K562 (cell line): ENCODE measurements at regions not wholly inside any gene's neighbourhood (a gene's known extent, or its start where the extent isn't known, plus 50 kb on each side); places are given as distances from the start of the nearest gene placed in this dataset.

Experiments used
- ATAC-seq: fragments of 200-7000 bp; cut with Tn5 transposase; 3 replicates; pipeline ENCODE4 v1.9.1; 2020; ENCODE audit warnings: moderate library complexity
- BruUV-seq: library from RNA; stranded (reverse); fragments of 400-500 nt; replicated peaks from 2 replicates; lab custom pipeline; 2021; lab: Mats Ljungman, UMichigan
- CTCF ChIA-PET: fragments of 300-600 bp; formaldehyde crosslinking; extraction: SDS; loops from one replicate; lab custom pipeline; 2021; ENCODE audit warnings: low intra/inter-chr PET ratio; lab: Yijun Ruan, JAX
- POLR2A ChIA-PET: fragments of 300-600, 350-650 bp; sonication (Branson Sonifier 250); formaldehyde crosslinking; extraction: SDS; loops from one replicate; lab custom pipeline; 2021; ENCODE audit warnings: antibody characterized with exemption, inconsistent platforms; lab: Yijun Ruan, JAX
- DNase-seq, 4 experiments: peaks; one replicate each; pipeline versions ENCODE4 v3.0.0 to v3.0.0-alpha.2; 2011 to 2018; ENCODE audit warnings: low spot score in 3 of 4, mixed read lengths in 3 of 4; ENCODE audit errors: extremely low read depth in 1 of 4
- FAIRE-seq: peaks from 2 replicates; lab custom pipeline; 2011; peaks lifted over from hg19 to GRCh38; lab: Jason Lieb, UNC
- H2AFZ ChIP-seq: 2 replicates; pipeline ENCODE4 v1.6.0; 2011; ENCODE audit warnings: low read depth, low read length, control low read depth, inconsistent platforms
- H3K27ac ChIP-seq: fragments of 200-600 bp; 3 replicates; pipeline ENCODE4 v1.8.0; 2011; ENCODE audit warnings: low read depth, mild to moderate bottlenecking, control low read depth, inconsistent platforms, low read length, moderate library complexity, mixed read lengths; ENCODE audit errors: extremely low read depth
- H3K27me3 ChIP-seq, 2 experiments: fragments of 300-600 bp in 1 of 2; 2 replicates in 1 of 2; 3 replicates in 1 of 2; pipeline versions ENCODE4 v1.6.0 to v1.8.0; 2011; ENCODE audit warnings: inconsistent platforms in 2 of 2, low read length in 2 of 2, mild to moderate bottlenecking in 1 of 2, mixed read lengths in 1 of 2, moderate library complexity in 1 of 2; ENCODE audit not compliant: control insufficient read depth in 2 of 2, insufficient read depth in 2 of 2
- H3K36me3 ChIP-seq: fragments of 300-600 bp; 3 replicates; pipeline ENCODE4 v1.8.0; 2011; ENCODE audit warnings: mild to moderate bottlenecking, low read length, inconsistent platforms; ENCODE audit not compliant: control insufficient read depth, insufficient read depth
- H3K4me1 ChIP-seq, 2 experiments: fragments of 200-600 bp in 1 of 2; replicated peaks in 1 of 2; 2 replicates in 1 of 2; 3 replicates in 1 of 2; pipeline versions ENCODE4 v1.5.1 to v1.8.0; 2011; ENCODE audit warnings: inconsistent platforms in 2 of 2, low read length in 2 of 2, mild to moderate bottlenecking in 1 of 2, mixed read lengths in 1 of 2, moderate library complexity in 1 of 2; ENCODE audit not compliant: control insufficient read depth in 2 of 2, insufficient read depth in 2 of 2
- H3K4me2 ChIP-seq: 2 replicates; pipeline ENCODE4 v1.6.1; 2011; ENCODE audit warnings: low read length, control low read depth, inconsistent platforms, mixed read lengths; ENCODE audit not compliant: insufficient read depth
- H3K4me3 ChIP-seq: fragments of 200-600 bp; sonication (generic), shearing (Covaris generic); 2 replicates; pipeline ENCODE4 v1.5.1; 2016; ENCODE audit warnings: control low read depth, inconsistent platforms
- H3K79me2 ChIP-seq: fragments of 200-600 bp; 3 replicates; pipeline ENCODE4 v1.8.0; 2011; ENCODE audit warnings: low read length, inconsistent platforms; ENCODE audit not compliant: control insufficient read depth, insufficient read depth
- H3K9ac ChIP-seq, 2 experiments: 2 replicates each; pipeline versions ENCODE4 v1.6.0 to v1.6.1; 2011; ENCODE audit warnings: low read depth in 2 of 2, low read length in 2 of 2, control low read depth in 1 of 2, inconsistent platforms in 1 of 2, mild to moderate bottlenecking in 1 of 2, mixed read lengths in 1 of 2; ENCODE audit not compliant: insufficient read depth in 1 of 2
- H3K9me1 ChIP-seq: one replicate; pipeline ENCODE4 v1.6.0; 2011; ENCODE audit warnings: inconsistent platforms, mild to moderate bottlenecking, low read length, moderate library complexity; ENCODE audit not compliant: control insufficient read depth, insufficient read depth
- H3K9me3 ChIP-seq: replicated peaks from 2 replicates; pipeline ENCODE4 v1.5.1; 2011; ENCODE audit warnings: low read depth, low read length, inconsistent platforms; ENCODE audit not compliant: control insufficient read depth, insufficient read depth
- H4K20me1 ChIP-seq: replicated peaks from 2 replicates; pipeline ENCODE4 v1.6.1; 2011; ENCODE audit warnings: low read length, inconsistent platforms, mixed read lengths; ENCODE audit not compliant: control insufficient read depth, insufficient read depth
- ADNP ChIP-seq: fragments of 200-800 bp; sonication (Bioruptor generic); IDR thresholded peaks from 2 replicates; pipeline ENCODE4 v1.6.1; 2016; ENCODE audit warnings: missing genetic modification characterization, missing compliant biosample characterization
- ARID2 ChIP-seq: fragments of 450-650 bp; IDR thresholded peaks from 2 replicates; pipeline ENCODE4 v1.6.1; 2017; ENCODE audit warnings: antibody characterized with exemption, mild to moderate bottlenecking
- CC2D1A ChIP-seq: fragments of 450-650 bp; IDR thresholded peaks from 2 replicates; pipeline ENCODE4 v1.6.1; 2017; ENCODE audit warnings: mild to moderate bottlenecking
- CTCF ChIP-seq, 3 experiments: IDR thresholded peaks in 2 of 3; conservative IDR thresholded peaks in 1 of 3; 2 replicates each; pipeline ENCODE4 v1.5.1; 2011 to 2012; ENCODE audit warnings: low read length in 3 of 3, mild to moderate bottlenecking in 3 of 3, control low read depth in 2 of 3, improper control_type of control experiment in 1 of 3, inconsistent platforms in 1 of 3, low read depth in 1 of 3, mixed read lengths in 1 of 3, moderate library complexity in 1 of 3; ENCODE audit not compliant: insufficient read depth in 2 of 3
- KDM1A ChIP-seq, 2 experiments: fragments of 450-650 bp; IDR thresholded peaks; 2 replicates each; pipeline ENCODE4 v1.6.1; 2016; ENCODE audit warnings: mild to moderate bottlenecking in 2 of 2
- KDM4B ChIP-seq, 2 experiments: fragments of 450-650 bp in 1 of 2; sonication (generic) in 1 of 2; IDR thresholded peaks; 2 replicates each; pipeline ENCODE4 v1.6.1; 2016 to 2017; ENCODE audit warnings: borderline replicate concordance in 2 of 2, antibody characterized with exemption in 1 of 2, low read depth in 1 of 2, mild to moderate bottlenecking in 1 of 2
- KLF10 ChIP-seq: fragments of 250-450 bp; sonication (Bioruptor Pico); IDR thresholded peaks from 2 replicates; pipeline ENCODE4 v1.6.1; 2021; ENCODE audit warnings: matching md5 sums
- RAD21 ChIP-seq, 2 experiments: fragments of 250-450 bp in 1 of 2; fragments of 450-650 bp in 1 of 2; sonication (Bioruptor Pico) in 1 of 2; formaldehyde crosslinking in 1 of 2; IDR thresholded peaks in 1 of 2; conservative IDR thresholded peaks in 1 of 2; 2 replicates each; pipeline versions ENCODE4 v1.4.0 to v1.8.0; 2020 to 2022; ENCODE audit warnings: mild to moderate bottlenecking in 2 of 2, moderate library complexity in 1 of 2
- SMC3 ChIP-seq: conservative IDR thresholded peaks from 2 replicates; pipeline ENCODE4 v1.6.1; 2011; ENCODE audit warnings: low read depth, low read length, improper control_type of control experiment; ENCODE audit not compliant: insufficient read depth
- SNRNP70 ChIP-seq: fragments of 200-400 bp; formaldehyde crosslinking; optimal IDR thresholded peaks from 2 replicates; pipeline ENCODE3; 2017; ENCODE audit warnings: low read depth, low read length
- VEZF1 ChIP-seq: fragments of 200-800 bp; sonication (Bioruptor generic); IDR thresholded peaks from 2 replicates; pipeline ENCODE4 v1.6.1; 2017; ENCODE audit warnings: missing genetic modification characterization, missing compliant biosample characterization
- ZNF24 ChIP-seq: fragments of 450-650 bp; IDR thresholded peaks from 2 replicates; pipeline ENCODE4 v1.6.1; 2016
- ZNF449 ChIP-seq: fragments of 250-450 bp; sonication (Bioruptor Pico); IDR thresholded peaks from 2 replicates; pipeline ENCODE4 v1.8.0; 2022; ENCODE audit warnings: moderate library complexity, mild to moderate bottlenecking, inconsistent platforms
- ZNF639 ChIP-seq, 2 experiments: fragments of 200-800 bp in 1 of 2; sonication (Bioruptor generic) in 1 of 2; sonication (generic) in 1 of 2; formaldehyde crosslinking in 1 of 2; IDR thresholded peaks in 1 of 2; conservative IDR thresholded peaks in 1 of 2; 2 replicates each; pipeline versions ENCODE4 v1.5.0 to v1.6.1; 2016 to 2020; ENCODE audit warnings: missing compliant biosample characterization in 1 of 2, missing genetic modification characterization in 1 of 2, missing genetic modification reagents in 1 of 2
- ZNF830 ChIP-seq: fragments of 250-450 bp; sonication (Bioruptor Pico); IDR thresholded peaks from 2 replicates; pipeline ENCODE4 v1.5.0; 2021; ENCODE audit warnings: mild to moderate bottlenecking
- WGBS: fragments of 100-300 bp; shearing (Covaris generic); methylation state at CpG from one replicate; pipeline ENCODE4 v1.1.6; 2016; ENCODE audit warnings: low coverage, mixed read lengths; ENCODE audit not compliant: insufficient coverage; ENCODE audit errors: missing lambda C conversion rate; 5-methylcytosine and 5-hydroxymethylcytosine counted together
- in situ Hi-C: fragments of 300-500 bp; cut with MboI; formaldehyde crosslinking; loops from 4 replicates; pipeline ENCODE4 v1.15.0; 2018; ENCODE audit warnings: inconsistent platforms, mixed read lengths
- intact Hi-C: fragments of 100-400 bp; cut with micrococcal nuclease; formaldehyde crosslinking; loops from 2 replicates; pipeline ENCODE4 v1.14.2; 2022

GRCh38 chr2:204072443-204073324, 136.1 kb downstream of the ICOS start:
- in situ Hi-C loops, result no loop called here
- no TSS peak for BruUV-seq
- peak; percentile 11 for FAIRE-seq
- TF ChIP-seq ZNF830 (no peak), ZNF639 (CRISPR knock-in tag; conservative IDR thresholded peaks at IDR 0.05 in 1 of 2, IDR thresholded peaks at IDR 0.05 in 1 of 2) (no peak), ADNP (tag) (no peak), KLF10 (CRISPR knock-in tag) (no peak), SNRNP70 (no peak), ZNF24 (no peak), SMC3 (0 out of 2 replicates have a peak, but pooled peaks have one; percentile 12), VEZF1 (CRISPR knock-in tag) (no peak), ARID2 (no peak), KDM4B (IDR thresholded peaks at IDR 0.05; ENCODE audit: borderline replicate concordance in 2 of 2, low read depth in 1 of 2) (no peak), KDM1A (IDR thresholded peaks at IDR 0.05) (no peak), CTCF (IDR thresholded peaks at IDR 0.05 in 2 of 3, conservative IDR thresholded peaks at IDR 0.05 in 1 of 3; ENCODE audit: insufficient read depth in 2 of 3, low read depth in 1 of 3, low read length in 3 of 3) (peak; percentile 31 to 55 (median 48); a peak in 5 of 6 replicates), ZNF449 (CRISPR knock-in tag) (no peak), CC2D1A (no peak), RAD21 (CRISPR knock-in tag; conservative IDR thresholded peaks at IDR 0.05 in 1 of 2, IDR thresholded peaks at IDR 0.05 in 1 of 2) (peak in 1 of 2 experiments; percentile 37; a peak in 2 of 4 replicates)

More at GRCh38 chr2:204072443-204073324, 136.1 kb downstream of the ICOS start:
- Histone ChIP-seq H2AFZ (no peak overlapping the region), H3K27me3 (no peaks in the 10 kb centered on the region), H3K4me1 (no peaks in the 10 kb centered on the region), H3K9me1 (no peaks in the 10 kb centered on the region), H3K79me2 (no peaks in the 10 kb centered on the region), H3K9ac (no peak overlapping the region), H3K36me3 (no peaks in the 10 kb centered on the region), H3K9me3 (no peaks in the 10 kb centered on the region), H3K27ac (no peak overlapping the region), H3K4me3 (no peak overlapping the region), H4K20me1 (no peaks in the 10 kb centered on the region), H3K4me2 (no peak overlapping the region)
- intact Hi-C loops, result no loop called here
- POLR2A ChIA-PET, result no interaction called here
- WGBS, result 0% methylated on average over 6 of the region's 8 CpGs
- DNase-seq (peak; percentile 30 to 54 (median 44)), ATAC-seq (peak; percentile 77)
- CTCF ChIA-PET, result interaction anchor here (0.6 kb wide), 1 partner anchor 1606 kb away, joined by 3 read pairs; no protein-coding TSS in a partner anchor
